A549 (cell line): ENCODE measurements at regions not wholly inside any gene's neighbourhood (a gene's known extent, or its start where the extent isn't known, plus 50 kb on each side); places are given as distances from the start of the nearest gene placed in this dataset.

Source experiments
- ATAC-seq, 2 experiments: fragments of 200-7000 bp in 1 of 2; fragments of >200 bp in 1 of 2; cut with Nextera tagmentation in 1 of 2; cut with Tn5 transposase in 1 of 2; 3 replicates each; pipeline versions ENCODE4 v1.8.0 to v1.9.1; 2018 to 2020; ENCODE audit warnings: mild to moderate bottlenecking in 1 of 2, moderate library complexity in 1 of 2
- CTCF ChIA-PET: fragments of 300-600 bp; sonication (Branson Sonifier 250); formaldehyde crosslinking; extraction: SDS; loops from one replicate; lab custom pipeline; 2021; ENCODE audit warnings: antibody characterized with exemption, inconsistent platforms; lab: Yijun Ruan, JAX
- POLR2A ChIA-PET: fragments of 350-600 bp; formaldehyde crosslinking; extraction: SDS; loops from one replicate; lab custom pipeline; 2021; ENCODE audit warnings: antibody characterized with exemption, inconsistent platforms; lab: Yijun Ruan, JAX
- DNase-seq, 2 experiments: peaks; one replicate each; pipeline versions ENCODE4 v3.0.0 to v3.0.0-alpha.2; 2011 to 2016; ENCODE audit warnings: low read depth in 1 of 2, low spot score in 1 of 2
- FAIRE-seq: peaks from 2 replicates; lab custom pipeline; 2011; peaks lifted over from hg19 to GRCh38; lab: Jason Lieb, UNC
- H3K27ac ChIP-seq, 2 experiments: fragments of >200 bp; sonication (Bioruptor Twin); formaldehyde crosslinking; 3 replicates each; pipeline ENCODE4 v1.5.1; 2016 to 2017
- H3K4me1 ChIP-seq: fragments of >200 bp; sonication (Bioruptor Twin); formaldehyde crosslinking; 3 replicates; pipeline ENCODE4 v1.6.1; 2016
- H3K4me2 ChIP-seq: fragments of >200 bp; sonication (Bioruptor Twin); formaldehyde crosslinking; 3 replicates; pipeline ENCODE4 v1.6.1; 2016
- H3K4me3 ChIP-seq: fragments of >200 bp; sonication (Bioruptor Twin); formaldehyde crosslinking; 3 replicates; pipeline ENCODE4 v1.5.1; 2016
- H3K9me3 ChIP-seq: fragments of >200 bp; sonication (Bioruptor Twin); formaldehyde crosslinking; 3 replicates; pipeline ENCODE4 v1.6.1; 2016
- CBX2 ChIP-seq: fragments of 200-600 bp; sonication (generic); IDR thresholded peaks from 2 replicates; pipeline ENCODE4 v1.6.1; 2016; ENCODE audit warnings: low read depth, mild to moderate bottlenecking, borderline replicate concordance
- EHF ChIP-seq: fragments of 250-450 bp; sonication (Bioruptor Pico); IDR thresholded peaks from 2 replicates; pipeline ENCODE4 v1.5.0; 2020; ENCODE audit warnings: mild to moderate bottlenecking
- EP300 ChIP-seq, 2 experiments: fragments of >200 bp; sonication (Bioruptor Twin); formaldehyde crosslinking; IDR thresholded peaks; 2 replicates in 1 of 2; 3 replicates in 1 of 2; pipeline ENCODE4 v1.6.1; 2016 to 2017
- ESRRA ChIP-seq: fragments of 150-350 bp; IDR thresholded peaks from 2 replicates; pipeline ENCODE4 v1.6.1; 2014; ENCODE audit warnings: mild to moderate bottlenecking, low read length, borderline replicate concordance
- FOSL2 ChIP-seq, 2 experiments: fragments of 450-650 bp in 1 of 2; fragments of >200 bp in 1 of 2; sonication (Bioruptor Twin) in 1 of 2; formaldehyde crosslinking; IDR thresholded peaks; 2 replicates each; pipeline versions ENCODE4 v1.5.0 to v1.6.1; 2016 to 2020; ENCODE audit warnings: mild to moderate bottlenecking in 1 of 2, moderate library complexity in 1 of 2
- HDAC2 ChIP-seq: fragments of 200-600 bp; sonication (generic); IDR thresholded peaks from 2 replicates; pipeline ENCODE4 v1.6.1; 2016
- HEYL ChIP-seq: fragments of 250-450 bp; sonication (Bioruptor Pico); IDR thresholded peaks from 2 replicates; pipeline ENCODE4 v1.8.0; 2021; ENCODE audit warnings: mild to moderate bottlenecking, moderate library complexity
- HOXA7 ChIP-seq: fragments of 250-450 bp; sonication (Bioruptor Pico); IDR thresholded peaks from 2 replicates; pipeline ENCODE4 v1.5.0; 2020; ENCODE audit warnings: mild to moderate bottlenecking, moderate library complexity
- KDM1A ChIP-seq: fragments of 200-600 bp; sonication (generic); IDR thresholded peaks from 2 replicates; pipeline ENCODE4 v1.6.1; 2016; ENCODE audit warnings: low read depth, mild to moderate bottlenecking
- MYC ChIP-seq: IDR thresholded peaks from 2 replicates; pipeline ENCODE4 v1.6.1; 2012; ENCODE audit warnings: mild to moderate bottlenecking, inconsistent platforms, low read length, improper control_type of control experiment, borderline replicate concordance
- NFE2L2 ChIP-seq: fragments of 150-350 bp; conservative IDR thresholded peaks from 2 replicates; pipeline ENCODE4 v1.6.1; 2014; ENCODE audit warnings: low read length
- NPAS2 ChIP-seq: fragments of 250-450 bp; sonication (Bioruptor Pico); IDR thresholded peaks from 2 replicates; pipeline ENCODE4 v1.8.0; 2022; ENCODE audit warnings: mild to moderate bottlenecking, moderate library complexity, borderline replicate concordance
- NR3C1 ChIP-seq: fragments of >200 bp; sonication (Bioruptor Twin); formaldehyde crosslinking; IDR thresholded peaks from 3 replicates; pipeline ENCODE4 v1.6.1; 2017
- PHF8 ChIP-seq: fragments of 200-600 bp; sonication (generic); IDR thresholded peaks from 2 replicates; pipeline ENCODE4 v1.6.1; 2016; ENCODE audit warnings: low read depth, mild to moderate bottlenecking, antibody characterized with exemption, moderate library complexity, borderline replicate concordance
- POLR2AphosphoS2 ChIP-seq: conservative IDR thresholded peaks from 2 replicates; pipeline ENCODE4 v1.6.1; 2012; ENCODE audit warnings: low read length, improper control_type of control experiment, inconsistent platforms
- RCOR1 ChIP-seq: fragments of 150-350 bp; IDR thresholded peaks from 2 replicates; pipeline ENCODE4 v1.6.1; 2014; ENCODE audit warnings: antibody characterized with exemption, low read length, low read depth
- RNF2 ChIP-seq: fragments of 200-600 bp; sonication (generic); IDR thresholded peaks from 2 replicates; pipeline ENCODE4 v1.6.1; 2016; ENCODE audit warnings: low read depth, mild to moderate bottlenecking, antibody characterized with exemption, moderate library complexity, borderline replicate concordance
- SREBF2 ChIP-seq: fragments of 450-650 bp; IDR thresholded peaks from 2 replicates; pipeline ENCODE4 v1.6.1; 2014; ENCODE audit warnings: mild to moderate bottlenecking, moderate library complexity
- TP53 ChIP-seq: fragments of 250-450 bp; sonication (Bioruptor Pico); IDR thresholded peaks from 2 replicates; pipeline ENCODE4 v1.5.0; 2021; ENCODE audit warnings: mild to moderate bottlenecking, moderate library complexity
- ZSCAN20 ChIP-seq: fragments of 250-450 bp; sonication (Bioruptor Pico); IDR thresholded peaks from 2 replicates; pipeline ENCODE4 v1.8.0; 2022; ENCODE audit warnings: mild to moderate bottlenecking, moderate library complexity
- WGBS: methylation state at CpG from one replicate; pipeline ENCODE4 v1.1.6; 2017; ENCODE audit errors: missing lambda C conversion rate; 5-methylcytosine and 5-hydroxymethylcytosine counted together
- TF ChIP-seq, protein P1 (sequence below): fragments of 250-450 bp; sonication (Bioruptor Pico); IDR thresholded peaks from 2 replicates; pipeline ENCODE4 v1.5.0; 2021; ENCODE audit warnings: mild to moderate bottlenecking, moderate library complexity, borderline replicate concordance
- TF ChIP-seq, protein P2 (sequence below): fragments of >200 bp; sonication (Bioruptor Twin); formaldehyde crosslinking; IDR thresholded peaks from 2 replicates; pipeline ENCODE4 v1.6.1; 2016
- TF ChIP-seq, protein P3 (sequence below): IDR thresholded peaks from 2 replicates; pipeline ENCODE4 v1.6.1; 2012; ENCODE audit warnings: low read depth, borderline replicate concordance
- TF ChIP-seq, protein P4 (sequence below): fragments of >200 bp; sonication (Bioruptor Twin); formaldehyde crosslinking; IDR thresholded peaks from 3 replicates; pipeline ENCODE4 v1.5.1; 2016
- TF ChIP-seq, protein P5 (sequence below): fragments of 450-650 bp; IDR thresholded peaks from 2 replicates; pipeline ENCODE4 v1.6.1; 2014; ENCODE audit warnings: antibody characterized with exemption

DNA sequence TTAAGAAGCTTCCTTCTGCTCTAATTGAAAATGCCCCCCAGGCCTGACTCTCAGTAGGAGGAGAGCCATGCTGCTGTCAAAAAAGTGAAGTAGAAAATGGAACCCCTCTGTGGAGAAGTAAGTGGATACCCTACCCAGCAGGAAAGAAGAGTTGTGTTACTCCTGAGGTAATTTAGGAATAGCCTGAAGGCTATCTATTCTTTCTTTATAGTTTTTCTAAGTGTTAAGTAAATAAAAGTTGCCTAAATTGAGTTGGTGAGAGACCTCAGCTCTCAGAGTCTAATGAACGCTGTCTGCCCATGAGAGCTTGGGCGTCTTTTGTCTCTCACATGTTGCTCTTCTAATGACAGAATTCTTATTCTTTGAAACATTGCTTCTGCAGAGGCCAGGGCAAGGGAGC lies 116.2 kb downstream of the NSUN3 start:
- CTCF ChIA-PET: no interaction called here
- no peak for FAIRE-seq

GRCh38 chr3:94183551-94183950 lies 120.7 kb downstream of the NSUN3 start:
- ATAC-seq (no peak), DNase-seq (no peak), FAIRE-seq (no peak)
- ChIA-PET CTCF (no interaction called here), POLR2A (no interaction called here)
- Histone ChIP-seq H3K4me3 (no peak overlapping the region), H3K27ac (no peak overlapping the region), H3K9me3 (no peaks in the 10 kb centered on the region), H3K4me2 (no peak overlapping the region), H3K4me1 (no peaks in the 10 kb centered on the region)
- TF ChIP-seq PHF8 (no peak), ZSCAN20 (CRISPR knock-in tag) (no peak), KDM1A (no peak), RNF2 (no peak), HDAC2 (no peak), NPAS2 (CRISPR knock-in tag) (no peak), MYC (no peak), EHF (CRISPR knock-in tag) (no peak), FOSL2 (IDR thresholded peaks at IDR 0.05) (no peak), FOSL2 (CRISPR knock-in tag; IDR thresholded peaks at IDR 0.05) (no peak)
- WGBS: 47% methylated on average over 6 of the region's 6 CpGs

More for the DNA sequence above, 116.2 kb downstream of the NSUN3 start:
- H3K27ac ChIP-seq: no peak overlapping the region
- POLR2A ChIA-PET: no interaction called here
- no peaks in the 10 kb centered on the region for H3K9me3 ChIP-seq
- DNase-seq: no peak
- WGBS: 60% methylated on average over 2 of the region's 2 CpGs
- no peak overlapping the region for H3K4me3 ChIP-seq
- H3K4me1 ChIP-seq: no peaks in the 10 kb centered on the region
- TF ChIP-seq HEYL (CRISPR knock-in tag) (no peak), HOXA7 (CRISPR knock-in tag) (no peak), CBX2 (no peak), TP53 (CRISPR knock-in tag) (no peak)
- TF ChIP-seq, protein P1, sequence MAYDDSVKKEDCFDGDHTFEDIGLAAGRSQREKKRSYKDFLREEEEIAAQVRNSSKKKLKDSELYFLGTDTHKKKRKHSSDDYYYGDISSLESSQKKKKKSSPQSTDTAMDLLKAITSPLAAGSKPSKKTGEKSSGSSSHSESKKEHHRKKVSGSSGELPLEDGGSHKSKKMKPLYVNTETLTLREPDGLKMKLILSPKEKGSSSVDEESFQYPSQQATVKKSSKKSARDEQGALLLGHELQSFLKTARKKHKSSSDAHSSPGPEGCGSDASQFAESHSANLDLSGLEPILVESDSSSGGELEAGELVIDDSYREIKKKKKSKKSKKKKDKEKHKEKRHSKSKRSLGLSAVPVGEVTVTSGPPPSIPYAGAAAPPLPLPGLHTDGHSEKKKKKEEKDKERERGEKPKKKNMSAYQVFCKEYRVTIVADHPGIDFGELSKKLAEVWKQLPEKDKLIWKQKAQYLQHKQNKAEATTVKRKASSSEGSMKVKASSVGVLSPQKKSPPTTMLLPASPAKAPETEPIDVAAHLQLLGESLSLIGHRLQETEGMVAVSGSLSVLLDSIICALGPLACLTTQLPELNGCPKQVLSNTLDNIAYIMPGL (CRISPR knock-in tag): no peak
- TF ChIP-seq, all 56 proteins: peak for 0
- ATAC-seq: no peak
- no peak overlapping the region for H3K4me2 ChIP-seq

DNA sequence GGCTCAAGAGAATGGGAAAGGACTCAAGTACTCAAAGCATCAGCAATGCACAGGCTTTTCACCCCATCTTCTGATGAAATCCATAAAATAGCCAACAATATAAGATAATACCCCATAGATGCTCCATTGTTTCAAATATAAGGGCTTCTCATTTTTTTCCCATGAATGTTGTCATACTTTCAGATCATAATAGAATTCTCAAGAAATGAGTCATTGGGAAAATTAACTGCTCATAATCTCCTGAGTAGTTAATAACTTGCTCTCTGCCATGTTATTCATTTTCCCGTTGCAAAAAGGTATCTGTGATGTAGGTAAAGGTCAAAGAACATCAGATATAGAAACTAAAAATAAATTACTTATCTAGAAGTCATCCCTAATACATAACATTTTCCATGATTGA lies 121.9 kb downstream of the NSUN3 start:
- WGBS: 10% methylated on average over 1 of the region's 1 CpG
- Histone ChIP-seq H3K4me3 (no peak overlapping the region), H3K27ac (no peak overlapping the region)
- CTCF ChIA-PET: no interaction called here
- TF ChIP-seq NR3C1 (no peak), HDAC2 (no peak), PHF8 (no peak), RCOR1 (no peak), EP300 (IDR thresholded peaks at IDR 0.05) (no peak), ESRRA (no peak), CBX2 (no peak), POLR2AphosphoS2 (no peak), NFE2L2 (no peak), SREBF2 (no peak)
- TF ChIP-seq, protein P2, sequence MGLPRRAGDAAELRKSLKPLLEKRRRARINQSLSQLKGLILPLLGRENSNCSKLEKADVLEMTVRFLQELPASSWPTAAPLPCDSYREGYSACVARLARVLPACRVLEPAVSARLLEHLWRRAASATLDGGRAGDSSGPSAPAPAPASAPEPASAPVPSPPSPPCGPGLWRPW: no peak
- TF ChIP-seq, protein P3, sequence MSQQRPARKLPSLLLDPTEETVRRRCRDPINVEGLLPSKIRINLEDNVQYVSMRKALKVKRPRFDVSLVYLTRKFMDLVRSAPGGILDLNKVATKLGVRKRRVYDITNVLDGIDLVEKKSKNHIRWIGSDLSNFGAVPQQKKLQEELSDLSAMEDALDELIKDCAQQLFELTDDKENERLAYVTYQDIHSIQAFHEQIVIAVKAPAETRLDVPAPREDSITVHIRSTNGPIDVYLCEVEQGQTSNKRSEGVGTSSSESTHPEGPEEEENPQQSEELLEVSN: no peak
- TF ChIP-seq, protein P1 (CRISPR knock-in tag): no peak
- TF ChIP-seq, protein P4, sequence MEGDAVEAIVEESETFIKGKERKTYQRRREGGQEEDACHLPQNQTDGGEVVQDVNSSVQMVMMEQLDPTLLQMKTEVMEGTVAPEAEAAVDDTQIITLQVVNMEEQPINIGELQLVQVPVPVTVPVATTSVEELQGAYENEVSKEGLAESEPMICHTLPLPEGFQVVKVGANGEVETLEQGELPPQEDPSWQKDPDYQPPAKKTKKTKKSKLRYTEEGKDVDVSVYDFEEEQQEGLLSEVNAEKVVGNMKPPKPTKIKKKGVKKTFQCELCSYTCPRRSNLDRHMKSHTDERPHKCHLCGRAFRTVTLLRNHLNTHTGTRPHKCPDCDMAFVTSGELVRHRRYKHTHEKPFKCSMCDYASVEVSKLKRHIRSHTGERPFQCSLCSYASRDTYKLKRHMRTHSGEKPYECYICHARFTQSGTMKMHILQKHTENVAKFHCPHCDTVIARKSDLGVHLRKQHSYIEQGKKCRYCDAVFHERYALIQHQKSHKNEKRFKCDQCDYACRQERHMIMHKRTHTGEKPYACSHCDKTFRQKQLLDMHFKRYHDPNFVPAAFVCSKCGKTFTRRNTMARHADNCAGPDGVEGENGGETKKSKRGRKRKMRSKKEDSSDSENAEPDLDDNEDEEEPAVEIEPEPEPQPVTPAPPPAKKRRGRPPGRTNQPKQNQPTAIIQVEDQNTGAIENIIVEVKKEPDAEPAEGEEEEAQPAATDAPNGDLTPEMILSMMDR: no peak
- TF ChIP-seq, protein P5, sequence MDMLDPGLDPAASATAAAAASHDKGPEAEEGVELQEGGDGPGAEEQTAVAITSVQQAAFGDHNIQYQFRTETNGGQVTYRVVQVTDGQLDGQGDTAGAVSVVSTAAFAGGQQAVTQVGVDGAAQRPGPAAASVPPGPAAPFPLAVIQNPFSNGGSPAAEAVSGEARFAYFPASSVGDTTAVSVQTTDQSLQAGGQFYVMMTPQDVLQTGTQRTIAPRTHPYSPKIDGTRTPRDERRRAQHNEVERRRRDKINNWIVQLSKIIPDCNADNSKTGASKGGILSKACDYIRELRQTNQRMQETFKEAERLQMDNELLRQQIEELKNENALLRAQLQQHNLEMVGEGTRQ: no peak
- TF ChIP-seq, all 56 proteins: peak for 0
- no peaks in the 10 kb centered on the region for H3K4me1 ChIP-seq
- ATAC-seq (no peak), FAIRE-seq (no peak), DNase-seq (no peak)
- POLR2A ChIA-PET: no interaction called here
- no peak overlapping the region for H3K4me2 ChIP-seq
- H3K9me3 ChIP-seq: no peaks in the 10 kb centered on the region
